ENCODE measurements at regions not wholly inside any gene's neighbourhood (a gene's known extent, or its start where the extent isn't known, plus 50 kb on each side); places are given as distances from the start of the nearest gene placed in this dataset.
"Not testable (repeated sequence)": the region's sequence is repeated elsewhere in the genome, so short reads cannot be mapped to it uniquely, and the experiment has no call there.

DNA sequence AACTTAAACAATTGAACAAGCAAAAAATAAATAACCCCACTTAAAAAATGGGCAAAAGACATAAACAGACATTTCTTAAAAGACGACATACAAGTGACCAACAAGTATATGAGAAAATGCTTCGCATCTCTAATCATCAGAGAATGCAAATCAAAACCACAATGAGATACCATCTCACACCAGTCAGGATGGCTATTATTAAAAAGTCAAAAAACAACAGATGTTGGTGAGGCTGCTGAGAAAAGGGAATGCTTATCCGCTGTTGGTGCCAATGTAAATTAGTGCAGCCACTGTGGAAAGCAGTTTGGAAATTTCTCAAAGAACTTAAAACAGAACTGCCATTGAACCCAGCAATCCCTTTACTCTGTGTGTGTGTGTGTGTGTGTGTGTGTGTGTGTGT is 122.2 kb upstream of the TGFBR2 start:
- not testable (repeated sequence) for TF ChIP-seq IRF2 (CRISPR knock-in tag; IDR thresholded peaks at IDR 0.05; ENCODE audit: borderline replicate concordance, low read depth); ESRRA (CRISPR knock-in tag; IDR thresholded peaks at IDR 0.05; ENCODE audit: borderline replicate concordance); FOXK1 (CRISPR knock-in tag; IDR thresholded peaks at IDR 0.05); ZNF232 (CRISPR knock-in tag; IDR thresholded peaks at IDR 0.05); ELF4 (CRISPR knock-in tag; IDR thresholded peaks at IDR 0.05; ENCODE audit: low read depth); NFE2L1 (CRISPR knock-in tag; IDR thresholded peaks at IDR 0.05); TCF7 (CRISPR knock-in tag; IDR thresholded peaks at IDR 0.05; ENCODE audit: low read depth); RELA (CRISPR knock-in tag; IDR thresholded peaks at IDR 0.05; ENCODE audit: borderline replicate concordance)
- TF ChIP-seq, protein P1, sequence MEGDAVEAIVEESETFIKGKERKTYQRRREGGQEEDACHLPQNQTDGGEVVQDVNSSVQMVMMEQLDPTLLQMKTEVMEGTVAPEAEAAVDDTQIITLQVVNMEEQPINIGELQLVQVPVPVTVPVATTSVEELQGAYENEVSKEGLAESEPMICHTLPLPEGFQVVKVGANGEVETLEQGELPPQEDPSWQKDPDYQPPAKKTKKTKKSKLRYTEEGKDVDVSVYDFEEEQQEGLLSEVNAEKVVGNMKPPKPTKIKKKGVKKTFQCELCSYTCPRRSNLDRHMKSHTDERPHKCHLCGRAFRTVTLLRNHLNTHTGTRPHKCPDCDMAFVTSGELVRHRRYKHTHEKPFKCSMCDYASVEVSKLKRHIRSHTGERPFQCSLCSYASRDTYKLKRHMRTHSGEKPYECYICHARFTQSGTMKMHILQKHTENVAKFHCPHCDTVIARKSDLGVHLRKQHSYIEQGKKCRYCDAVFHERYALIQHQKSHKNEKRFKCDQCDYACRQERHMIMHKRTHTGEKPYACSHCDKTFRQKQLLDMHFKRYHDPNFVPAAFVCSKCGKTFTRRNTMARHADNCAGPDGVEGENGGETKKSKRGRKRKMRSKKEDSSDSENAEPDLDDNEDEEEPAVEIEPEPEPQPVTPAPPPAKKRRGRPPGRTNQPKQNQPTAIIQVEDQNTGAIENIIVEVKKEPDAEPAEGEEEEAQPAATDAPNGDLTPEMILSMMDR (IDR thresholded peaks at IDR 0.05): not testable (repeated sequence)
- TF ChIP-seq, protein P2, sequence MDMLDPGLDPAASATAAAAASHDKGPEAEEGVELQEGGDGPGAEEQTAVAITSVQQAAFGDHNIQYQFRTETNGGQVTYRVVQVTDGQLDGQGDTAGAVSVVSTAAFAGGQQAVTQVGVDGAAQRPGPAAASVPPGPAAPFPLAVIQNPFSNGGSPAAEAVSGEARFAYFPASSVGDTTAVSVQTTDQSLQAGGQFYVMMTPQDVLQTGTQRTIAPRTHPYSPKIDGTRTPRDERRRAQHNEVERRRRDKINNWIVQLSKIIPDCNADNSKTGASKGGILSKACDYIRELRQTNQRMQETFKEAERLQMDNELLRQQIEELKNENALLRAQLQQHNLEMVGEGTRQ (CRISPR knock-in tag; IDR thresholded peaks at IDR 0.05): not testable (repeated sequence)
- TF ChIP-seq, protein P3, sequence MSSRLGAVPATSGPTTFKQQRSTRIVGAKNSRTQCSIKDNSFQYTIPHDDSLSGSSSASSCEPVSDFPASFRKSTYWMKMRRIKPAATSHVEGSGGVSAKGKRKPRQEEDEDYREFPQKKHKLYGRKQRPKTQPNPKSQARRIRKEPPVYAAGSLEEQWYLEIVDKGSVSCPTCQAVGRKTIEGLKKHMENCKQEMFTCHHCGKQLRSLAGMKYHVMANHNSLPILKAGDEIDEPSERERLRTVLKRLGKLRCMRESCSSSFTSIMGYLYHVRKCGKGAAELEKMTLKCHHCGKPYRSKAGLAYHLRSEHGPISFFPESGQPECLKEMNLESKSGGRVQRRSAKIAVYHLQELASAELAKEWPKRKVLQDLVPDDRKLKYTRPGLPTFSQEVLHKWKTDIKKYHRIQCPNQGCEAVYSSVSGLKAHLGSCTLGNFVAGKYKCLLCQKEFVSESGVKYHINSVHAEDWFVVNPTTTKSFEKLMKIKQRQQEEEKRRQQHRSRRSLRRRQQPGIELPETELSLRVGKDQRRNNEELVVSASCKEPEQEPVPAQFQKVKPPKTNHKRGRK (CRISPR knock-in tag; IDR thresholded peaks at IDR 0.05; ENCODE audit: borderline replicate concordance): not testable (repeated sequence)
- TF ChIP-seq, protein P4, sequence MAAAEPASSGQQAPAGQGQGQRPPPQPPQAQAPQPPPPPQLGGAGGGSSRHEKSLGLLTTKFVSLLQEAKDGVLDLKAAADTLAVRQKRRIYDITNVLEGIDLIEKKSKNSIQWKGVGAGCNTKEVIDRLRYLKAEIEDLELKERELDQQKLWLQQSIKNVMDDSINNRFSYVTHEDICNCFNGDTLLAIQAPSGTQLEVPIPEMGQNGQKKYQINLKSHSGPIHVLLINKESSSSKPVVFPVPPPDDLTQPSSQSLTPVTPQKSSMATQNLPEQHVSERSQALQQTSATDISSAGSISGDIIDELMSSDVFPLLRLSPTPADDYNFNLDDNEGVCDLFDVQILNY (CRISPR knock-in tag; IDR thresholded peaks at IDR 0.05): not testable (repeated sequence)
- TF ChIP-seq, protein P5, sequence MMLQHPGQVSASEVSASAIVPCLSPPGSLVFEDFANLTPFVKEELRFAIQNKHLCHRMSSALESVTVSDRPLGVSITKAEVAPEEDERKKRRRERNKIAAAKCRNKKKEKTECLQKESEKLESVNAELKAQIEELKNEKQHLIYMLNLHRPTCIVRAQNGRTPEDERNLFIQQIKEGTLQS (CRISPR knock-in tag; conservative IDR thresholded peaks at IDR 0.05): not testable (repeated sequence)
- TF ChIP-seq, protein P6, sequence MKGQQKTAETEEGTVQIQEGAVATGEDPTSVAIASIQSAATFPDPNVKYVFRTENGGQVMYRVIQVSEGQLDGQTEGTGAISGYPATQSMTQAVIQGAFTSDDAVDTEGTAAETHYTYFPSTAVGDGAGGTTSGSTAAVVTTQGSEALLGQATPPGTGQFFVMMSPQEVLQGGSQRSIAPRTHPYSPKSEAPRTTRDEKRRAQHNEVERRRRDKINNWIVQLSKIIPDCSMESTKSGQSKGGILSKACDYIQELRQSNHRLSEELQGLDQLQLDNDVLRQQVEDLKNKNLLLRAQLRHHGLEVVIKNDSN (CRISPR knock-in tag; IDR thresholded peaks at IDR 0.05): not testable (repeated sequence)
